OCI-LY1 (cell line): ENCODE measurements at regions not wholly inside any gene's neighbourhood (a gene's known extent, or its start where the extent isn't known, plus 50 kb on each side); places are given as distances from the start of the nearest gene placed in this dataset.

Experiments
- H2AFZ ChIP-seq: fragments of 200-600 bp; sonication (generic), shearing (Covaris generic); 2 replicates; pipeline ENCODE4 v1.6.0; 2014; ENCODE audit warnings: antibody characterized with exemption, mild to moderate bottlenecking, low read length
- H3F3A ChIP-seq: fragments of 200-600 bp; sonication (generic), shearing (Covaris generic); 2 replicates; pipeline ENCODE4 v1.6.0; 2014; ENCODE audit warnings: mild to moderate bottlenecking, antibody characterized with exemption, low read length, moderate library complexity; ENCODE audit not compliant: insufficient read depth
- H3K27ac ChIP-seq: fragments of 200-600 bp; sonication (generic); 2 replicates; pipeline ENCODE4 v1.5.1; 2014; ENCODE audit warnings: low read length, mixed run types, mild to moderate bottlenecking, low read depth; ENCODE audit not compliant: poor library complexity, severe bottlenecking
- H3K27me3 ChIP-seq: fragments of 200-600 bp; sonication (generic); 2 replicates; pipeline ENCODE4 v1.6.0; 2014; ENCODE audit warnings: antibody characterized with exemption, mild to moderate bottlenecking, low read length, moderate library complexity; ENCODE audit not compliant: insufficient read depth
- H3K36me3 ChIP-seq: fragments of 200-600 bp; sonication (generic); 2 replicates; pipeline ENCODE4 v1.6.1; 2014; ENCODE audit warnings: mild to moderate bottlenecking, antibody characterized with exemption, low read length, moderate library complexity, mixed read lengths; ENCODE audit not compliant: insufficient read depth
- H3K4me1 ChIP-seq: fragments of 200-600 bp; sonication (generic); 2 replicates; pipeline ENCODE4 v1.5.1; 2014; ENCODE audit warnings: mild to moderate bottlenecking, low read length, moderate library complexity; ENCODE audit not compliant: insufficient read depth, severe bottlenecking
- H3K4me2 ChIP-seq: fragments of 200-600 bp; sonication (generic), shearing (Covaris generic); 2 replicates; pipeline ENCODE4 v1.6.1; 2014; ENCODE audit warnings: low read length
- H3K4me3 ChIP-seq: fragments of 200-600 bp; sonication (generic); 2 replicates; pipeline ENCODE4 v1.5.1; 2014; ENCODE audit warnings: low read length, low read depth, mild to moderate bottlenecking, mixed read lengths; ENCODE audit not compliant: poor library complexity, severe bottlenecking
- H3K79me2 ChIP-seq: fragments of 200-600 bp; shearing (Covaris generic); 2 replicates; pipeline ENCODE4 v1.6.1; 2016; ENCODE audit warnings: mixed run types, low read length, mixed read lengths; ENCODE audit not compliant: insufficient read depth
- H3K9ac ChIP-seq: fragments of 200-600 bp; sonication (generic), shearing (Covaris generic); 2 replicates; pipeline ENCODE4 v1.6.1; 2014; ENCODE audit warnings: mild to moderate bottlenecking, low read length, mixed read lengths
- H3K9me2 ChIP-seq: fragments of 200-600 bp; sonication (generic), shearing (Covaris generic); 2 replicates; pipeline ENCODE4 v1.6.1; 2014; ENCODE audit warnings: low read depth, mild to moderate bottlenecking, low read length, mixed read lengths
- H3K9me3 ChIP-seq: fragments of 200-600 bp; shearing (Covaris generic); 2 replicates; pipeline ENCODE4 v1.6.1; 2014; ENCODE audit warnings: low read length, mixed read lengths
- H4K20me1 ChIP-seq: fragments of 200-600 bp; sonication (generic), shearing (Covaris generic); 2 replicates; pipeline ENCODE4 v1.6.0; 2016; ENCODE audit warnings: mild to moderate bottlenecking, low read length; ENCODE audit not compliant: insufficient read depth
- CTCF ChIP-seq: fragments of 200-600 bp; sonication (generic), shearing (Covaris generic); IDR thresholded peaks from 2 replicates; pipeline ENCODE4 v1.5.1; 2017; ENCODE audit warnings: mild to moderate bottlenecking, antibody characterized with exemption, low read length, moderate library complexity, mixed read lengths
- EZH2 ChIP-seq: fragments of 200-600 bp; sonication (generic), shearing (Covaris generic); IDR thresholded peaks from 2 replicates; pipeline ENCODE4 v1.8.0; 2017; ENCODE audit warnings: borderline replicate concordance, mixed run types, mild to moderate bottlenecking, antibody characterized with exemption, low read length, moderate library complexity, mixed read lengths

GRCh38 chr4:101730291-101731117, 60.0 kb upstream of the BANK1 start:
- no peak overlapping the region for H2AFZ ChIP-seq
- no peaks in the 10 kb centered on the region for H3K79me2 ChIP-seq
- no peaks in the 10 kb centered on the region for H3K9me3 ChIP-seq
- H3K4me2 ChIP-seq: no peak overlapping the region
- H4K20me1 ChIP-seq: no peaks in the 10 kb centered on the region
- H3K9me2 ChIP-seq: no peaks in the 10 kb centered on the region
- no peaks in the 10 kb centered on the region for H3K36me3 ChIP-seq
- peak overlapping the region; percentile 21 for H3K27ac ChIP-seq
- H3F3A ChIP-seq: no peaks in the 10 kb centered on the region
- no peak overlapping the region for H3K4me3 ChIP-seq
- peaks cover 8% of the 10 kb centered on the region for H3K4me1 ChIP-seq
- TF ChIP-seq EZH2: no peak
- peak; percentile 90 for TF ChIP-seq CTCF
- no peak overlapping the region for H3K9ac ChIP-seq
- no peaks in the 10 kb centered on the region for H3K27me3 ChIP-seq

GRCh38 chr4:101727238-101727637, 63.3 kb upstream of the BANK1 start:
- H3K4me2 ChIP-seq: no peak overlapping the region
- H3K9ac ChIP-seq: no peak overlapping the region
- H3K9me3 ChIP-seq: no peaks in the 10 kb centered on the region
- no peaks in the 10 kb centered on the region for H3K27me3 ChIP-seq
- no peaks in the 10 kb centered on the region for H3K36me3 ChIP-seq
- no peaks in the 10 kb centered on the region for H3K9me2 ChIP-seq
- no peak overlapping the region for H3K4me3 ChIP-seq
- H3K27ac ChIP-seq: no peak overlapping the region
- no peaks in the 10 kb centered on the region for H3K79me2 ChIP-seq
- no peak overlapping the region for H2AFZ ChIP-seq
- no peaks in the 10 kb centered on the region for H4K20me1 ChIP-seq
- peaks cover 20% of the 10 kb centered on the region for H3K4me1 ChIP-seq
- TF ChIP-seq EZH2 (no peak), CTCF (no peak)
- H3F3A ChIP-seq: no peaks in the 10 kb centered on the region

DNA sequence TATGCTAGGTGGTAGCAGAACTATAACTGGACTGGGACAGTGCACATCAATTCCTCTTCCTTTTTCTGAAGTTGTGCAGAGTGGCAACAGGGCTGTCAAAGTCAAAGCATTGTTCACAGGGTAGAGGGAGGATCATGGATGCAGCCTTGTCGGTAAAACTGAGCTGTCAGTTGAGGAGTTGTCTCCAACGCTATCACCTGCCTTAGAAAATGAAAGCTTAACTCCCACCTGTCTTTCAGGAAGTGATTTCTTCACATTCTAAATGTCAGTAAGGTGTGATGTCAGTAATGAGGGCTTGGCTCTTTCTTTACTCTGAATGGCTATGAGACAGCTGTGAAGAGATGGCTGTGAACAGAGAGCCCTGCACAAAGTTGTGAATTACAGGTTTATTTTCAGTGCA, 66.4 kb upstream of the BANK1 start:
- no peaks in the 10 kb centered on the region for H3K9me3 ChIP-seq
- no peaks in the 10 kb centered on the region for H3F3A ChIP-seq
- H3K36me3 ChIP-seq: no peaks in the 10 kb centered on the region
- no peak overlapping the region for H3K27ac ChIP-seq
- peak overlapping the region; percentile 57 for H3K4me2 ChIP-seq
- H3K79me2 ChIP-seq: no peaks in the 10 kb centered on the region
- H3K9me2 ChIP-seq: no peaks in the 10 kb centered on the region
- no peak overlapping the region for H3K9ac ChIP-seq
- peaks cover 12% of the 10 kb centered on the region for H3K4me1 ChIP-seq
- H4K20me1 ChIP-seq: no peaks in the 10 kb centered on the region
- no peak for TF ChIP-seq CTCF
- TF ChIP-seq EZH2: no peak
- peak overlapping the region; percentile 85 for H2AFZ ChIP-seq
- H3K27me3 ChIP-seq: no peaks in the 10 kb centered on the region
- peak overlapping the region; percentile 17 for H3K4me3 ChIP-seq
